ENCODE measurements at regions not wholly inside any gene's neighbourhood (a gene's known extent, or its start where the extent isn't known, plus 50 kb on each side); places are given as distances from the start of the nearest gene placed in this dataset.
"Not testable (repeated sequence)": the region's sequence is repeated elsewhere in the genome, so short reads cannot be mapped to it uniquely, and the experiment has no call there.

DNA sequence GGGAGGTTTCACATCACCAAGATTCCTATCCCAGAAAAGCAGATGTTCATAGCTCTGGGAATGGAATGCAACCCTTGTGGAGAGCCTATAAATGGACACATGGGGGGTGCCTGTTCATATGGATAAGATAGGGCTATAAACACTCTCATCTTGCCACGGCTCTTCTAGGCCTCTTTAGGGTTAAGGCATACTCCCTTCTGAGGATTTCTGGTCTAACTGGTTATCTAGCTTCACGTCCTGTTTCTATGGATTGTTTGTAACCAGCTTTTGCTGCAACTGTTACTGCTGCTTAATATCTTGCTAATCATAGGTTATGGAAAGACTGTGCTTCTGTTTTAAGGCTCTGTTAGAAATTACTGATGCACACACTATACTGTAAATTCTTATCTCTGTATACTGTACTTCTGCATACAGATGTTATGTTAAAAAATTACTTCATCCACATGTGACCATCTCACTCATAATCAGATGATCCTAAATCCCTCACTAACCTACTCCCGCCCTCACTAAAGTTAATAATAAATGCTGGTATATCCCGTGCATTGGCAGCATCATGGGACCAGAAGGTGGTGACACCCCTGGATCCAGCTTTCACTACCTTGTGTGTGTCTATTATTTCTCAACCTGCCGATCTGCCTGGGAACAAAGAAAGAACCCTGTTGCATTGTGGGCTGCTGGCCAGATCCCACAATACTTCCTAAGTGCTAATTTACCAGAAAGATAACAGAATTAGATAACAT lies 68.7 kb downstream of the PRKAB2 start:
- ATAC-seq; H3K4me2 ChIP-seq (ENCODE audit: low read length); H3K9me3 ChIP-seq (ENCODE audit: control insufficient read depth in 1 of 2, insufficient read depth in 1 of 2, low read depth in 1 of 2, low read length in 2 of 2); CTCF ChIA-PET; H3K27me3 ChIP-seq (ENCODE audit: insufficient read depth, low read length); BruUV-seq (replicated peaks); H3K4me3 ChIP-seq (replicated peaks in 1 of 2; ENCODE audit: low read depth in 1 of 2, low read length in 2 of 2); DNase-seq (ENCODE audit: low read depth, low spot score); H3K79me2 ChIP-seq (ENCODE audit: insufficient read depth, low read length); H3K4me1 ChIP-seq (ENCODE audit: control insufficient read depth in 1 of 2, insufficient read depth in 2 of 2, low read length in 2 of 2); POLR2A ChIA-PET; H3K9ac ChIP-seq (ENCODE audit: low read length); H3K27ac ChIP-seq (ENCODE audit: low read depth, low read length); intact Hi-C loops (cut with micrococcal nuclease); H3K36me3 ChIP-seq (ENCODE audit: control insufficient read depth in 1 of 2, insufficient read depth in 2 of 2, low read length in 2 of 2); H2AFZ ChIP-seq (ENCODE audit: low read depth, low read length, poor library complexity, severe bottlenecking); H3K9me2 ChIP-seq (ENCODE audit: insufficient read depth); H4K20me1 ChIP-seq (ENCODE audit: insufficient read depth); RAD21 ChIA-PET (ENCODE audit: low non-redundant PET in 1 of 2, low total read pairs in 2 of 2, uncharacterized antibody in 2 of 2, unreplicated experiment in 2 of 2): not testable (repeated sequence)

GRCh38 chr1:147099192-147099591 lies 73.1 kb downstream of the PRKAB2 start:
- H4K20me1 ChIP-seq (ENCODE audit: insufficient read depth) = no peaks in the 10 kb centered on the region
- H3K27me3 ChIP-seq (ENCODE audit: insufficient read depth, low read length) = no peaks in the 10 kb centered on the region
- H3K4me2 ChIP-seq (ENCODE audit: low read length) = no peak overlapping the region
- no peak overlapping the region for H3K27ac ChIP-seq (ENCODE audit: low read depth, low read length)
- H3K9me3 ChIP-seq (ENCODE audit: control insufficient read depth in 1 of 2, insufficient read depth in 1 of 2, low read depth in 1 of 2, low read length in 2 of 2) = no peaks in the 10 kb centered on the region
- ChIA-PET CTCF (no interaction called here), POLR2A (no interaction called here), RAD21 (ENCODE audit: low non-redundant PET in 1 of 2, low total read pairs in 2 of 2, uncharacterized antibody in 2 of 2, unreplicated experiment in 2 of 2) (no interaction called here)
- BruUV-seq (replicated peaks) = no TSS peak
- ATAC-seq (no peak), DNase-seq (ENCODE audit: low read depth, low spot score) (no peak)
- TF ChIP-seq EGR1 (IDR thresholded peaks at IDR 0.05; ENCODE audit: low read depth) = no peak
- TF ChIP-seq EZH2phosphoT487 (IDR thresholded peaks at IDR 0.05; ENCODE audit: borderline replicate concordance) = no peak
- no peak for TF ChIP-seq ELF1 (IDR thresholded peaks at IDR 0.05; ENCODE audit: borderline replicate concordance, low read depth)
- no peak for TF ChIP-seq EZH2 (IDR thresholded peaks at IDR 0.05)
- no peak for TF ChIP-seq REST (IDR thresholded peaks at IDR 0.05; ENCODE audit: low read depth)
- TF ChIP-seq FOSL1 (IDR thresholded peaks at IDR 0.05; ENCODE audit: low read depth) = no peak
- TF ChIP-seq POLR2AphosphoS5 (IDR thresholded peaks at IDR 0.05; ENCODE audit: low read depth, low read length) = no peak
- TF ChIP-seq POLR2A (IDR thresholded peaks at IDR 0.05; ENCODE audit: borderline replicate concordance, extremely low read depth, insufficient read depth, insufficient read length) = no peak
- TF ChIP-seq, protein P1, sequence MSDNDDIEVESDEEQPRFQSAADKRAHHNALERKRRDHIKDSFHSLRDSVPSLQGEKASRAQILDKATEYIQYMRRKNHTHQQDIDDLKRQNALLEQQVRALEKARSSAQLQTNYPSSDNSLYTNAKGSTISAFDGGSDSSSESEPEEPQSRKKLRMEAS (IDR thresholded peaks at IDR 0.05) = no peak
- no peak for TF ChIP-seq JUND (IDR thresholded peaks at IDR 0.05)
- TF ChIP-seq YY1 (IDR thresholded peaks at IDR 0.05; ENCODE audit: extremely low read depth, insufficient replicate concordance, low read depth, low read length) = no peak
- TF ChIP-seq ZFX (IDR thresholded peaks at IDR 0.05) = no peak
- no peak for TF ChIP-seq TCF7L2 (IDR thresholded peaks at IDR 0.05; ENCODE audit: borderline replicate concordance, extremely low read depth, insufficient read depth, insufficient read length)
- TF ChIP-seq SP1 (IDR thresholded peaks at IDR 0.05; ENCODE audit: low read depth) = no peak
- TF ChIP-seq, protein P2, sequence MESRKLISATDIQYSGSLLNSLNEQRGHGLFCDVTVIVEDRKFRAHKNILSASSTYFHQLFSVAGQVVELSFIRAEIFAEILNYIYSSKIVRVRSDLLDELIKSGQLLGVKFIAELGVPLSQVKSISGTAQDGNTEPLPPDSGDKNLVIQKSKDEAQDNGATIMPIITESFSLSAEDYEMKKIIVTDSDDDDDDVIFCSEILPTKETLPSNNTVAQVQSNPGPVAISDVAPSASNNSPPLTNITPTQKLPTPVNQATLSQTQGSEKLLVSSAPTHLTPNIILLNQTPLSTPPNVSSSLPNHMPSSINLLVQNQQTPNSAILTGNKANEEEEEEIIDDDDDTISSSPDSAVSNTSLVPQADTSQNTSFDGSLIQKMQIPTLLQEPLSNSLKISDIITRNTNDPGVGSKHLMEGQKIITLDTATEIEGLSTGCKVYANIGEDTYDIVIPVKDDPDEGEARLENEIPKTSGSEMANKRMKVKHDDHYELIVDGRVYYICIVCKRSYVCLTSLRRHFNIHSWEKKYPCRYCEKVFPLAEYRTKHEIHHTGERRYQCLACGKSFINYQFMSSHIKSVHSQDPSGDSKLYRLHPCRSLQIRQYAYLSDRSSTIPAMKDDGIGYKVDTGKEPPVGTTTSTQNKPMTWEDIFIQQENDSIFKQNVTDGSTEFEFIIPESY (IDR thresholded peaks at IDR 0.05; ENCODE audit: extremely low read depth, insufficient replicate concordance, low read length) = no peak
- no peak for TF ChIP-seq CEBPB (IDR thresholded peaks at IDR 0.05; ENCODE audit: low read depth)
- H3K4me3 ChIP-seq (replicated peaks in 1 of 2; ENCODE audit: low read depth in 1 of 2, low read length in 2 of 2) = no peak overlapping the region
- H3K9ac ChIP-seq (ENCODE audit: low read length) = no peak overlapping the region
- intact Hi-C loops (cut with micrococcal nuclease) = no loop called here
- no peaks in the 10 kb centered on the region for H3K36me3 ChIP-seq (ENCODE audit: control insufficient read depth in 1 of 2, insufficient read depth in 2 of 2, low read length in 2 of 2)
- no peaks in the 10 kb centered on the region for H3K9me2 ChIP-seq (ENCODE audit: insufficient read depth)
- H2AFZ ChIP-seq (ENCODE audit: low read depth, low read length, poor library complexity, severe bottlenecking) = no peak overlapping the region
- no peaks in the 10 kb centered on the region for H3K79me2 ChIP-seq (ENCODE audit: insufficient read depth, low read length)
- no peaks in the 10 kb centered on the region for H3K4me1 ChIP-seq (ENCODE audit: control insufficient read depth in 1 of 2, insufficient read depth in 2 of 2, low read length in 2 of 2)
